C4-2B (cell line): ENCODE measurements at regions not wholly inside any gene's neighbourhood (a gene's known extent, or its start where the extent isn't known, plus 50 kb on each side); places are given as distances from the start of the nearest gene placed in this dataset.

Experiments used
- ZFX ChIP-seq: fragments of 450-650 bp; IDR thresholded peaks from 2 replicates; pipeline ENCODE4 v1.6.1; 2017
- TF ChIP-seq, protein P1 (sequence below): fragments of 450-650 bp; conservative IDR thresholded peaks from 2 replicates; pipeline ENCODE4 v1.5.1; 2017; ENCODE audit warnings: mild to moderate bottlenecking

DNA sequence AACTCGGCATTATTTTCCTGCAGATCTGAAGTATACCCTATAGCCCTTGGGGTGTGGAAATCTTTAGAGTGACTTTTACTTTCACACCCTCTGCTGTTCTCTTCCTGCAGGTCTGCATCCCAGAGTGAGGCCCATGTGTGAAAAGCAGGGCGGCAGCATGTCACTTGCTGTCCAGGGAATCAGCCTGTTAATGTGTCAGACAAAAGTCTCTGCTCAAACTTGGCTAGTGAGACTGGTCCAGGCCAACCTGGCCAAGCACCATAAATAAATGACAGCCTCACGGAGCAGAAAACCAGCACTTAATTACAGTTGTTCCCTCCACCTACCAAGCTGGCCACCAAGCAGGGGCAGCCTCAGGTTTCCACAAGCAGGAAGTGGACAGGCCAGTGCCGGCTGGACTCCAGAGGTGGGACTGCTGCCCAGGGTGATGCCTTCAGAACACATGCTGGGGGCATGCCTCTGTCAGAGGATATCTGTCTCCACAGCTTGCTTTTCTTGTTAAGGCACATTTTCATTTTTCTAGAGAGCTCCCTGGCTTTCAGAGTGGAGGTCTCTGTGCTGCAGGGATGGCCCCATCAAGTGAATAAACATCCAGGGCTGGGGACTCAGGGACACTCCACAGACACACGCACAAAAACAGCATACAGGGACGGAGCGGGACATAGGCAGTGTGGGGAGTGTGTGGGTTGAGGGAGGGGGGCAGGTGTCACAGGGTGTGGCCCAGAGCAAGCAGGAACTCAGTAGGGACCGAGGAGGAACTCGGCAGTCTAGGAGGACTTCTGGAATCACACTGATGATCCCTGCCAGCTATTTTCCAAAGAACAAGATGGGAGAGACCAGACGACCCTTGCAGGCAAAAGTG is 243.8 kb upstream of the IRX1 start:
- TF ChIP-seq, protein P1, sequence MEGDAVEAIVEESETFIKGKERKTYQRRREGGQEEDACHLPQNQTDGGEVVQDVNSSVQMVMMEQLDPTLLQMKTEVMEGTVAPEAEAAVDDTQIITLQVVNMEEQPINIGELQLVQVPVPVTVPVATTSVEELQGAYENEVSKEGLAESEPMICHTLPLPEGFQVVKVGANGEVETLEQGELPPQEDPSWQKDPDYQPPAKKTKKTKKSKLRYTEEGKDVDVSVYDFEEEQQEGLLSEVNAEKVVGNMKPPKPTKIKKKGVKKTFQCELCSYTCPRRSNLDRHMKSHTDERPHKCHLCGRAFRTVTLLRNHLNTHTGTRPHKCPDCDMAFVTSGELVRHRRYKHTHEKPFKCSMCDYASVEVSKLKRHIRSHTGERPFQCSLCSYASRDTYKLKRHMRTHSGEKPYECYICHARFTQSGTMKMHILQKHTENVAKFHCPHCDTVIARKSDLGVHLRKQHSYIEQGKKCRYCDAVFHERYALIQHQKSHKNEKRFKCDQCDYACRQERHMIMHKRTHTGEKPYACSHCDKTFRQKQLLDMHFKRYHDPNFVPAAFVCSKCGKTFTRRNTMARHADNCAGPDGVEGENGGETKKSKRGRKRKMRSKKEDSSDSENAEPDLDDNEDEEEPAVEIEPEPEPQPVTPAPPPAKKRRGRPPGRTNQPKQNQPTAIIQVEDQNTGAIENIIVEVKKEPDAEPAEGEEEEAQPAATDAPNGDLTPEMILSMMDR = no peak
- no peak for TF ChIP-seq ZFX
